ENCODE measurements at regions not wholly inside any gene's neighbourhood (a gene's known extent, or its start where the extent isn't known, plus 50 kb on each side); places are given as distances from the start of the nearest gene placed in this dataset.

DNA sequence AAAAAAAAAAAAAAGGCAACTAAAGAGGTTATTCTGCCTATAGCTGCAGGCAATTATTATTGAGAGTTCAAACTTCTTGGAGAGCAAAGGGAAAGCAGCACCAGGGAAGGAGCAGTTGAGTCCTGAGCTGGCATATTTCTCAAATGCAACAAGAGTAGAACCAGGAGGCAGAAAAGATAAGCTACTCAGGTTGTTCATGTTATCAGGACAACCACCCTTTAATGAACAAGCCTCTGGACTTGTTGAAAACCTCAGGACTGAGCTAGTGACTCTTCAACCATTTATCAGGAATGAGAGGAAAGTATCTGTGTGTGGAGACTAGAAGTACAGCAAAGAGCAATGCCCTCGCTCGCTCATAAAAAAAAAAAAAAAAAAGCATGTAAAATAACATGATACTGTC, 183.0 kb downstream of the KCTD12 start:
- DNase-seq (ENCODE audit: low spot score, unreplicated experiment): no peak
- peaks cover 9% of the 10 kb centered on the region for H3K27me3 Mint-ChIP-seq
- H3K36me3 Mint-ChIP-seq (ENCODE audit: insufficient read depth): no peaks in the 10 kb centered on the region
- no peak overlapping the region for H3K27ac Mint-ChIP-seq
- TF ChIP-seq, protein P1, sequence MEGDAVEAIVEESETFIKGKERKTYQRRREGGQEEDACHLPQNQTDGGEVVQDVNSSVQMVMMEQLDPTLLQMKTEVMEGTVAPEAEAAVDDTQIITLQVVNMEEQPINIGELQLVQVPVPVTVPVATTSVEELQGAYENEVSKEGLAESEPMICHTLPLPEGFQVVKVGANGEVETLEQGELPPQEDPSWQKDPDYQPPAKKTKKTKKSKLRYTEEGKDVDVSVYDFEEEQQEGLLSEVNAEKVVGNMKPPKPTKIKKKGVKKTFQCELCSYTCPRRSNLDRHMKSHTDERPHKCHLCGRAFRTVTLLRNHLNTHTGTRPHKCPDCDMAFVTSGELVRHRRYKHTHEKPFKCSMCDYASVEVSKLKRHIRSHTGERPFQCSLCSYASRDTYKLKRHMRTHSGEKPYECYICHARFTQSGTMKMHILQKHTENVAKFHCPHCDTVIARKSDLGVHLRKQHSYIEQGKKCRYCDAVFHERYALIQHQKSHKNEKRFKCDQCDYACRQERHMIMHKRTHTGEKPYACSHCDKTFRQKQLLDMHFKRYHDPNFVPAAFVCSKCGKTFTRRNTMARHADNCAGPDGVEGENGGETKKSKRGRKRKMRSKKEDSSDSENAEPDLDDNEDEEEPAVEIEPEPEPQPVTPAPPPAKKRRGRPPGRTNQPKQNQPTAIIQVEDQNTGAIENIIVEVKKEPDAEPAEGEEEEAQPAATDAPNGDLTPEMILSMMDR (IDR thresholded peaks at IDR 0.05; ENCODE audit: unreplicated experiment): no peak
- peaks cover 2% of the 10 kb centered on the region for H3K9me3 Mint-ChIP-seq (ENCODE audit: low read depth)
- H3K4me1 Mint-ChIP-seq (ENCODE audit: low read depth): no peaks in the 10 kb centered on the region
- H3K4me3 Mint-ChIP-seq (ENCODE audit: low read depth): no peak overlapping the region

DNA sequence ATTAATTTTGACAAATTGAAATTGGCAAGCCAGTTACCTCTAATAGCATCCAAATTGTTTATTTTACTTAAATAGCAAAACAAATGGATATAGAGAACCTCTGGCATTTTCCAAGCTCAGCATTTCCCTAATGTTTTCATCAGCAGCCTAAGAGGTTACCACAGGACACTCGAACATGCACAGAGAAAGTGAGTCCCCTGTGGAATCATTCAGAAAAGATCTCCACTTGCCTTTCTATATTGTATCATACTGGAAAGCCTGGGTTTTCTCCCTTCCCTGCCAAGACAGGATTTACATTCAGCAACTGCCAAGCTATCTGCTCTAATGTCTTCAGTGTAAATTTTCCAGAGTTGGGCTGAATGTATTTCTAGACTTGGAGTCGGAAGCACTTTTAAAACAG, 188.9 kb downstream of the KCTD12 start:
- Mint-ChIP-seq H3K36me3 (ENCODE audit: insufficient read depth) (no peaks in the 10 kb centered on the region), H3K27me3 (peaks cover 11% of the 10 kb centered on the region), H3K9me3 (ENCODE audit: low read depth) (peaks cover 2% of the 10 kb centered on the region), H3K4me3 (ENCODE audit: low read depth) (no peak overlapping the region), H3K27ac (no peak overlapping the region), H3K4me1 (ENCODE audit: low read depth) (peaks cover 4% of the 10 kb centered on the region)
- TF ChIP-seq, protein P1 (IDR thresholded peaks at IDR 0.05; ENCODE audit: unreplicated experiment): no peak
- no peak for DNase-seq (ENCODE audit: low spot score, unreplicated experiment)

DNA sequence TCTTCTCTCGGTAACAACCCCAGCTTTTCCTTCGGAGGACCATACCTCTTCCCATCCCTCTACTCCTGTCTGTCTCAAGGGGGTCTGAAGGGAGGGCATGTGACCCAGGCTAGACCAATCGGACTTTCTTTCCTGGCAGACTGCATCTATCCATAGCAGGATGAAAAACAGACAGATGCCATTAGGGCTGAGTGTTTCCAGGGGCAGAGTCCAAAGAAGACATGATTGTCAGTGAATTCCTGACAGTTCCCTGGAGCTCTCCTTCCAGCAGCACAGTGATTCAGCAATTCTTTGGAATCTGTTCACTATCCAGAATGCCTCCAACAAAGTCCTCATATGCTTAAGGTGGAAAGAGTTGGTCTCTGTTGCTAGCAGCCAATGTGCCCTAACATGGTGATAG, 189.8 kb downstream of the KCTD12 start:
- Mint-ChIP-seq H3K9me3 (ENCODE audit: low read depth) (peaks cover 2% of the 10 kb centered on the region), H3K36me3 (ENCODE audit: insufficient read depth) (no peaks in the 10 kb centered on the region), H3K4me3 (ENCODE audit: low read depth) (no peak overlapping the region), H3K27ac (no peak overlapping the region), H3K4me1 (ENCODE audit: low read depth) (peaks cover 8% of the 10 kb centered on the region), H3K27me3 (peaks cover 11% of the 10 kb centered on the region)
- DNase-seq (ENCODE audit: low spot score, unreplicated experiment): no peak
- TF ChIP-seq, protein P1 (IDR thresholded peaks at IDR 0.05; ENCODE audit: unreplicated experiment): no peak

DNA sequence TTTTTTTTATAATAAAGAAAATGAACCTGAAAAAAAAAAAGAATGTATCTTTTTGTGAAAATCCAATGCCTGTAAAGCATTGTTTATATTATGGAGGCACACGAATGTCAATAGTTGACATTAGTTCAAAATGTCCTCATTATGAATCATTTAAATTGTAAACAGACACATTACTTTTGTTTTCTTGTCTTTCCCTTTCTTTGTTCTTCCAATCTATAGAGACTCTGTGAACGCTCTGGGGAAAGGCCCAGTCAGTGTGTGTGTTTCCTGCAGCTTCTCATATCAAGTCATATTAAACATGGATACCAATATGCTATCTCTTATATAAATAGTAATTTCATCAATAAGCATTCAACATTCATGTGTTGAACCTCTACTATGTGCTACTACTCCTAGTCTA, 193.1 kb downstream of the KCTD12 start:
- Mint-ChIP-seq H3K4me1 (ENCODE audit: low read depth) (peaks cover 15% of the 10 kb centered on the region), H3K36me3 (ENCODE audit: insufficient read depth) (no peaks in the 10 kb centered on the region), H3K4me3 (ENCODE audit: low read depth) (no peak overlapping the region), H3K9me3 (ENCODE audit: low read depth) (peaks cover 8% of the 10 kb centered on the region), H3K27me3 (peaks cover 8% of the 10 kb centered on the region), H3K27ac (no peak overlapping the region)
- TF ChIP-seq, protein P1 (IDR thresholded peaks at IDR 0.05; ENCODE audit: unreplicated experiment): no peak
- DNase-seq (ENCODE audit: low spot score, unreplicated experiment): no peak

DNA sequence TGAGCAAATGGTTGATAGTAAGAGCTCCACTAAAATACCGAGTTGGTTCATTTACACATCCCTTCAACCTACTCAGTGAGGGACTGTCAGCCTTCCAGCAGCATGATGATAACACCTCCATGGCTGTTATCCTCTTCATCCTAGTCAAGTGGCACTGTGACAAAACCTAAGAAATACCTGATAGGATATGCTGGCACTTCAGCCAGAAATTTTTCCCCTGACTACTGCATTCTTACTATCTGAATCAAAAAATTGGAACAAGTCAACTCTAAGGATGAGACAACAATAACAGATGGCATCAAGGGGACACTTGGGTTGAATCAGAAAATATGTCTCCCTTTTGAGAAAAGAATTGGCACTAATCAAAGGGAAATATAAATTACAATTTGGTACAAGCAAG, 193.9 kb downstream of the KCTD12 start:
- Mint-ChIP-seq H3K9me3 (ENCODE audit: low read depth) (peaks cover 8% of the 10 kb centered on the region), H3K36me3 (ENCODE audit: insufficient read depth) (no peaks in the 10 kb centered on the region), H3K4me1 (ENCODE audit: low read depth) (peaks cover 22% of the 10 kb centered on the region), H3K27me3 (peaks cover 8% of the 10 kb centered on the region), H3K27ac (no peak overlapping the region), H3K4me3 (ENCODE audit: low read depth) (no peak overlapping the region)
- no peak for DNase-seq (ENCODE audit: low spot score, unreplicated experiment)
- TF ChIP-seq, protein P1 (IDR thresholded peaks at IDR 0.05; ENCODE audit: unreplicated experiment): no peak
